ENCODE measurements at regions not wholly inside any gene's neighbourhood (a gene's known extent, or its start where the extent isn't known, plus 50 kb on each side); places are given as distances from the start of the nearest gene placed in this dataset.

DNA sequence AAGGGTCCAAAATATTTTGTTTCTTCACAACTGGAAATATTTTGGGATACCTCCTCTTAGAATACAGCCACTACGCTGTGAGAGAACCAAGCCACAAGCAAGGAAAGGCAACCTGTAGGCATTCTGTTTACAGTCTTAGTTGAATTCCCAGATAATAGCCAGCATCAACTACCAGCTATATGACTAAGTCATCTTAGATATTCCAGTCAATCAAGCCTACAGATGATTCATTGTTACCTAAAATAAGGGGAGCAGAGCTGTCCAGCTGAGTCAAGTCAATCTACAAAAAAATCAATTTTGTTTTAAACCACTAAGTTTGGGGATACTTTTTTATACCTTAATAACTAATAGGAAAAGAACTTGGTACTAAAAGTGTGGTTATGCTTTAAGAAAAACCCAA, 526.4 kb upstream of the DPPA4 start:
- Histone ChIP-seq H2AFZ (no peak overlapping the region), H3K9me3 (ENCODE audit: low read depth) (no peaks in the 10 kb centered on the region), H3K9me2 (replicated peaks; ENCODE audit: insufficient read depth) (no peaks in the 10 kb centered on the region), H3K79me2 (no peaks in the 10 kb centered on the region), H3K27ac (no peak overlapping the region), H3K36me3 (replicated peaks; ENCODE audit: insufficient read depth, low read depth) (no peaks in the 10 kb centered on the region), H4K20me1 (ENCODE audit: insufficient read depth, poor library complexity, severe bottlenecking) (no peaks in the 10 kb centered on the region), H3K27me3 (no peaks in the 10 kb centered on the region), H3K4me1 (ENCODE audit: insufficient read depth) (no peaks in the 10 kb centered on the region), H3K4me2 (no peak overlapping the region), H3K4me3 (no peak overlapping the region)
- DNase-seq (ENCODE audit: low spot score): no peak
- WGBS (ENCODE audit: low lambda C conversion rate, missing lambda C conversion rate): 97% methylated on average over 1 of the region's 1 CpG
- TF ChIP-seq EZH2 (IDR thresholded peaks at IDR 0.05; ENCODE audit: borderline replicate concordance): no peak
- TF ChIP-seq, protein P1, sequence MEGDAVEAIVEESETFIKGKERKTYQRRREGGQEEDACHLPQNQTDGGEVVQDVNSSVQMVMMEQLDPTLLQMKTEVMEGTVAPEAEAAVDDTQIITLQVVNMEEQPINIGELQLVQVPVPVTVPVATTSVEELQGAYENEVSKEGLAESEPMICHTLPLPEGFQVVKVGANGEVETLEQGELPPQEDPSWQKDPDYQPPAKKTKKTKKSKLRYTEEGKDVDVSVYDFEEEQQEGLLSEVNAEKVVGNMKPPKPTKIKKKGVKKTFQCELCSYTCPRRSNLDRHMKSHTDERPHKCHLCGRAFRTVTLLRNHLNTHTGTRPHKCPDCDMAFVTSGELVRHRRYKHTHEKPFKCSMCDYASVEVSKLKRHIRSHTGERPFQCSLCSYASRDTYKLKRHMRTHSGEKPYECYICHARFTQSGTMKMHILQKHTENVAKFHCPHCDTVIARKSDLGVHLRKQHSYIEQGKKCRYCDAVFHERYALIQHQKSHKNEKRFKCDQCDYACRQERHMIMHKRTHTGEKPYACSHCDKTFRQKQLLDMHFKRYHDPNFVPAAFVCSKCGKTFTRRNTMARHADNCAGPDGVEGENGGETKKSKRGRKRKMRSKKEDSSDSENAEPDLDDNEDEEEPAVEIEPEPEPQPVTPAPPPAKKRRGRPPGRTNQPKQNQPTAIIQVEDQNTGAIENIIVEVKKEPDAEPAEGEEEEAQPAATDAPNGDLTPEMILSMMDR (IDR thresholded peaks at IDR 0.05; ENCODE audit: poor library complexity): no peak
- no peak for TF ChIP-seq EZH2phosphoT487 (IDR thresholded peaks at IDR 0.05; ENCODE audit: low read depth, severe bottlenecking, unreplicated experiment)

DNA sequence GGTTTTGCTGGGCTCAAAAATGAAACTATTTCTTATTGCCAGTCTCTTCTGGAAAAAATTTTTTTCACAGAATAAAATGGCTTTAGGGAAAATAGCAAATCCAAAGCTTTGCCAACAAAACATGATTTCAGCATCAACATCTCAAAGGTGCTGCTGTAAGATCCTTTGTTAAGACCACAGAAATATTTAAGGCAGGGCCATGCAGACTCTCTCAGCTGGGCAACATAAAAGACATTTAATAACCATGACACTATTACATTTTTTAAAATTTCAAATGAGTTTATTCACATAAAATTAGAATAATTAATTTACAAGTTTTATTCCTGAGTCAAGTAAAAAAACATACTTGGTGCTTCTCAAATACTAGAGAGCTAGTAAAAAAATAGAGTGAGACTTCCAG, 527.1 kb upstream of the DPPA4 start:
- Histone ChIP-seq H3K36me3 (replicated peaks; ENCODE audit: insufficient read depth, low read depth) (no peaks in the 10 kb centered on the region), H4K20me1 (ENCODE audit: insufficient read depth, poor library complexity, severe bottlenecking) (no peaks in the 10 kb centered on the region), H2AFZ (no peak overlapping the region), H3K9me3 (ENCODE audit: low read depth) (no peaks in the 10 kb centered on the region), H3K9me2 (replicated peaks; ENCODE audit: insufficient read depth) (no peaks in the 10 kb centered on the region), H3K4me2 (no peak overlapping the region), H3K4me1 (ENCODE audit: insufficient read depth) (no peaks in the 10 kb centered on the region), H3K4me3 (no peak overlapping the region), H3K79me2 (no peaks in the 10 kb centered on the region), H3K27ac (no peak overlapping the region), H3K27me3 (no peaks in the 10 kb centered on the region)
- no peak for DNase-seq (ENCODE audit: low spot score)
- TF ChIP-seq EZH2phosphoT487 (IDR thresholded peaks at IDR 0.05; ENCODE audit: low read depth, severe bottlenecking, unreplicated experiment) (no peak), EZH2 (IDR thresholded peaks at IDR 0.05; ENCODE audit: borderline replicate concordance) (no peak)
- TF ChIP-seq, protein P1 (IDR thresholded peaks at IDR 0.05; ENCODE audit: poor library complexity): no peak

DNA sequence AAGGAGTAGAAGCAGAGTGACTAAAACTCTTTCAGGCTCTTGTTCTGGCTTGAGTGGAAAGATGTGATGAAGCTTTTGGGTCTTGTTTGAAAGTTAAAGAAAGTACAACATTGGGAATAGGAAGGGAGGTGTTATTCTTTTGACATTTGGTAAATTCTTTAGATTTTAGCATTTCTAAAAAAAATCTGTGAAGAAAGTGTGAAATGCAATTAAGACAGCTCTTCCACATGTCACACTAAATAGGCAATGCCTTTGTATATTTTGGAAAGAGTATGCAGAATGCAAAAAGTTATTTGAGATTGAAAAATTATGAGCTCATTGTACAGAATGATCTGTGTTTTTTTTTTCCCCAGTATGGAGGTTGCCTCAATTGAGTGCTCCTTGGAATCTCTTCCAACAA, 532.2 kb upstream of the DPPA4 start:
- Histone ChIP-seq H3K9me2 (replicated peaks; ENCODE audit: insufficient read depth) (no peaks in the 10 kb centered on the region), H3K4me2 (no peak overlapping the region), H3K27me3 (no peaks in the 10 kb centered on the region), H3K27ac (no peak overlapping the region), H3K4me3 (no peak overlapping the region), H4K20me1 (ENCODE audit: insufficient read depth, poor library complexity, severe bottlenecking) (no peaks in the 10 kb centered on the region), H3K9me3 (ENCODE audit: low read depth) (no peaks in the 10 kb centered on the region), H2AFZ (no peak overlapping the region), H3K36me3 (replicated peaks; ENCODE audit: insufficient read depth, low read depth) (no peaks in the 10 kb centered on the region), H3K79me2 (no peaks in the 10 kb centered on the region), H3K4me1 (ENCODE audit: insufficient read depth) (no peaks in the 10 kb centered on the region)
- DNase-seq (ENCODE audit: low spot score): no peak
- TF ChIP-seq, protein P1 (IDR thresholded peaks at IDR 0.05; ENCODE audit: poor library complexity): no peak
- no peak for TF ChIP-seq EZH2phosphoT487 (IDR thresholded peaks at IDR 0.05; ENCODE audit: low read depth, severe bottlenecking, unreplicated experiment)
- TF ChIP-seq EZH2 (IDR thresholded peaks at IDR 0.05; ENCODE audit: borderline replicate concordance): no peak
